ENCODE measurements at regions not wholly inside any gene's neighbourhood (a gene's known extent, or its start where the extent isn't known, plus 50 kb on each side); places are given as distances from the start of the nearest gene placed in this dataset.

- Histone ChIP-seq H3K4me3 (no peak overlapping the region), H3K9me3 (no peaks in the 10 kb centered on the region), H3K27ac (no peak overlapping the region), H3K36me3 (no peaks in the 10 kb centered on the region), H3K4me1 (no peaks in the 10 kb centered on the region), H3K27me3 (no peaks in the 10 kb centered on the region)
- no peak for DNase-seq
- intact Hi-C loops (cut with DNase I; ENCODE audit: low total_unique reads), result no loop called here
- TF ChIP-seq, protein P1, sequence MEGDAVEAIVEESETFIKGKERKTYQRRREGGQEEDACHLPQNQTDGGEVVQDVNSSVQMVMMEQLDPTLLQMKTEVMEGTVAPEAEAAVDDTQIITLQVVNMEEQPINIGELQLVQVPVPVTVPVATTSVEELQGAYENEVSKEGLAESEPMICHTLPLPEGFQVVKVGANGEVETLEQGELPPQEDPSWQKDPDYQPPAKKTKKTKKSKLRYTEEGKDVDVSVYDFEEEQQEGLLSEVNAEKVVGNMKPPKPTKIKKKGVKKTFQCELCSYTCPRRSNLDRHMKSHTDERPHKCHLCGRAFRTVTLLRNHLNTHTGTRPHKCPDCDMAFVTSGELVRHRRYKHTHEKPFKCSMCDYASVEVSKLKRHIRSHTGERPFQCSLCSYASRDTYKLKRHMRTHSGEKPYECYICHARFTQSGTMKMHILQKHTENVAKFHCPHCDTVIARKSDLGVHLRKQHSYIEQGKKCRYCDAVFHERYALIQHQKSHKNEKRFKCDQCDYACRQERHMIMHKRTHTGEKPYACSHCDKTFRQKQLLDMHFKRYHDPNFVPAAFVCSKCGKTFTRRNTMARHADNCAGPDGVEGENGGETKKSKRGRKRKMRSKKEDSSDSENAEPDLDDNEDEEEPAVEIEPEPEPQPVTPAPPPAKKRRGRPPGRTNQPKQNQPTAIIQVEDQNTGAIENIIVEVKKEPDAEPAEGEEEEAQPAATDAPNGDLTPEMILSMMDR (IDR thresholded peaks at IDR 0.05), result no peak
Measured at GRCh38 chr4:169912996-169913395, 113.2 kb downstream of the MFAP3L start.

GRCh38 chr4:169909897-169910296 is 116.3 kb downstream of the MFAP3L start:
- no peak for DNase-seq
- no peaks in the 10 kb centered on the region for H3K4me1 ChIP-seq
- no peak overlapping the region for H3K4me3 ChIP-seq
- TF ChIP-seq, protein P1 (IDR thresholded peaks at IDR 0.05), result no peak
- no peaks in the 10 kb centered on the region for H3K27me3 ChIP-seq
- intact Hi-C loops (cut with DNase I; ENCODE audit: low total_unique reads), result loop anchor here (10.0 kb wide), 1 partner anchor 135 kb away; no protein-coding TSS in a partner anchor
- no peaks in the 10 kb centered on the region for H3K9me3 ChIP-seq
- H3K36me3 ChIP-seq, result no peaks in the 10 kb centered on the region
- H3K27ac ChIP-seq, result no peak overlapping the region

DNA sequence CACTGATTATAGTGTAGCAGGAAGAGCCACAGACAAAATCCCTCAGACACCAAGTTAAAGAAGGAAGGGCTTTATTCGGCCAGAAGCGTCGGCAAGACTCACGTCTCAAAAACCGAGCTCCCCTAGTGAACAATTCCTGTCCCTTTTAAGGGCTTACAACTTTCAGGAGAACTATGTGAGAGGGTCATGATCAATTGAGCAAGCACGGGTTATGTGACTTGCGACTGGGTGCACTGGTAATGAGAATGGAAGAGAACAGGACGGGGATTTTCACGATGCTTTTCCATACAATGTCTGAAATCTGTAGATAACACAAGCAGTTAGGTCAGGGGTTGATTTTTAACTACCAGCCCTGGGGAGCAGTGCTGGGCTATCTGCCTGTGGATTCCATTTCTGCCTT is 116.7 kb downstream of the MFAP3L start:
- no peak for DNase-seq
- no peaks in the 10 kb centered on the region for H3K4me1 ChIP-seq
- no peak overlapping the region for H3K27ac ChIP-seq
- no peak overlapping the region for H3K4me3 ChIP-seq
- TF ChIP-seq, protein P1 (IDR thresholded peaks at IDR 0.05), result no peak
- no peaks in the 10 kb centered on the region for H3K36me3 ChIP-seq
- no peaks in the 10 kb centered on the region for H3K27me3 ChIP-seq
- intact Hi-C loops (cut with DNase I; ENCODE audit: low total_unique reads), result loop anchor here (10.0 kb wide), 1 partner anchor 135 kb away; no protein-coding TSS in a partner anchor
- H3K9me3 ChIP-seq, result no peaks in the 10 kb centered on the region

- Histone ChIP-seq H3K27me3 (no peaks in the 10 kb centered on the region), H3K36me3 (no peaks in the 10 kb centered on the region), H3K27ac (no peak overlapping the region), H3K4me3 (no peak overlapping the region), H3K4me1 (no peaks in the 10 kb centered on the region), H3K9me3 (no peaks in the 10 kb centered on the region)
- TF ChIP-seq, protein P1 (IDR thresholded peaks at IDR 0.05), result no peak
- intact Hi-C loops (cut with DNase I; ENCODE audit: low total_unique reads), result loop anchor here (10.0 kb wide), 1 partner anchor 137 kb away; no protein-coding TSS in a partner anchor
- DNase-seq, result no peak
Measured at GRCh38 chr4:169907705-169908104, 118.5 kb downstream of the MFAP3L start.

DNA sequence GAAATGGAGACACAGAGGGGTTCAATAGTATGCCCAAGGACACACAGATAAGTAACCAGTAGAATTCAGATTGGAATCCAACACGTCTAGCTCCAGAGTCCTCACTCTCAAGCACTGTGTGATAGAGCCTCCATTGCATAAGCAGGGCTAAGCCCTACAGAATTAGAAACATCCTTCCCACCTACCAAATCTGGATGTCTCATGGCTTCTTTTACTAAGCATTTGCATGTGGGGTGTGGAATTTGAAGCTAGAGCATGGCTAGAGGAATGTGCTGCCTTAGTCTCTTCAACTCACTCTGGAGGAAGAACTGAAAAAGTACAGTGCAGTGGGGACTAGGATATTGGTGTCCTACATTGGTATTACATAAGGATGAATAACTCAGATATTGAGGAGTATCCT is 119.4 kb downstream of the MFAP3L start:
- Histone ChIP-seq H3K27me3 (no peaks in the 10 kb centered on the region), H3K4me1 (no peaks in the 10 kb centered on the region)

More for the DNA sequence above, 119.4 kb downstream of the MFAP3L start:
- intact Hi-C loops (cut with DNase I; ENCODE audit: low total_unique reads), result loop anchor here (10.0 kb wide), 1 partner anchor 138 kb away; no protein-coding TSS in a partner anchor
- Histone ChIP-seq H3K9me3 (no peaks in the 10 kb centered on the region), H3K36me3 (no peaks in the 10 kb centered on the region), H3K27ac (no peak overlapping the region), H3K4me3 (no peak overlapping the region)
- DNase-seq, result no peak
- TF ChIP-seq, protein P1 (IDR thresholded peaks at IDR 0.05), result no peak
